ENCODE measurements at regions not wholly inside any gene's neighbourhood (a gene's known extent, or its start where the extent isn't known, plus 50 kb on each side); places are given as distances from the start of the nearest gene placed in this dataset.

GRCh38 chr15:36507458-36507857 lies 72.0 kb upstream of the CDIN1 start:
- no peak for DNase-seq (ENCODE audit: low read depth)
- no peak overlapping the region for H3K4me3 ChIP-seq (ENCODE audit: low read depth, low read length)
- no peak for TF ChIP-seq CTCF (IDR thresholded peaks at IDR 0.05; ENCODE audit: insufficient read depth, low read depth, low read length)

GRCh38 chr15:36511594-36511993 lies 67.8 kb upstream of the CDIN1 start:
- no peak for TF ChIP-seq CTCF (IDR thresholded peaks at IDR 0.05; ENCODE audit: insufficient read depth, low read depth, low read length)
- no peak overlapping the region for H3K4me3 ChIP-seq (ENCODE audit: low read depth, low read length)
- no peak for DNase-seq (ENCODE audit: low read depth)

GRCh38 chr15:36517758-36518157 lies 61.7 kb upstream of the CDIN1 start:
- no peak for TF ChIP-seq CTCF (IDR thresholded peaks at IDR 0.05; ENCODE audit: insufficient read depth, low read depth, low read length)
- no peak for DNase-seq (ENCODE audit: low read depth)
- H3K4me3 ChIP-seq (ENCODE audit: low read depth, low read length): no peak overlapping the region

GRCh38 chr15:36519067-36519466 lies 60.4 kb upstream of the CDIN1 start:
- no peak overlapping the region for H3K4me3 ChIP-seq (ENCODE audit: low read depth, low read length)
- no peak for TF ChIP-seq CTCF (IDR thresholded peaks at IDR 0.05; ENCODE audit: insufficient read depth, low read depth, low read length)
- DNase-seq (ENCODE audit: low read depth): no peak

GRCh38 chr15:36525430-36525829 lies 54.0 kb upstream of the CDIN1 start:
- DNase-seq (ENCODE audit: low read depth): no peak
- H3K4me3 ChIP-seq (ENCODE audit: low read depth, low read length): no peak overlapping the region
- no peak for TF ChIP-seq CTCF (IDR thresholded peaks at IDR 0.05; ENCODE audit: insufficient read depth, low read depth, low read length)

- no peak for DNase-seq (ENCODE audit: low read depth)
- H3K4me3 ChIP-seq (ENCODE audit: low read depth, low read length): no peak overlapping the region
- no peak for TF ChIP-seq CTCF (IDR thresholded peaks at IDR 0.05; ENCODE audit: insufficient read depth, low read depth, low read length)
These were observed 51.9 kb upstream of the CDIN1 start for GRCh38 chr15:36527235-36528162.

Data from fibroblast of villous mesenchyme (primary cell).